Erythroblast (primary cell): ENCODE measurements at regions not wholly inside any gene's neighbourhood (a gene's known extent, or its start where the extent isn't known, plus 50 kb on each side); places are given as distances from the start of the nearest gene placed in this dataset.

Experiments used
- GATA1 ChIP-seq: IDR thresholded peaks from 2 replicates; pipeline ENCODE4 v1.6.1; 2011; ENCODE audit warnings: low read depth, mild to moderate bottlenecking, control low read depth, low read length, moderate library complexity
- POLR2A ChIP-seq: IDR thresholded peaks from 2 replicates; pipeline ENCODE4 v1.6.1; 2011; ENCODE audit warnings: mild to moderate bottlenecking, low read length

- TF ChIP-seq POLR2A (no peak), GATA1 (no peak)
Observed at GRCh38 chr14:41392226-41392625, 214.4 kb upstream of the LRFN5 start.
